ENCODE measurements at regions not wholly inside any gene's neighbourhood (a gene's known extent, or its start where the extent isn't known, plus 50 kb on each side); places are given as distances from the start of the nearest gene placed in this dataset.

DNA sequence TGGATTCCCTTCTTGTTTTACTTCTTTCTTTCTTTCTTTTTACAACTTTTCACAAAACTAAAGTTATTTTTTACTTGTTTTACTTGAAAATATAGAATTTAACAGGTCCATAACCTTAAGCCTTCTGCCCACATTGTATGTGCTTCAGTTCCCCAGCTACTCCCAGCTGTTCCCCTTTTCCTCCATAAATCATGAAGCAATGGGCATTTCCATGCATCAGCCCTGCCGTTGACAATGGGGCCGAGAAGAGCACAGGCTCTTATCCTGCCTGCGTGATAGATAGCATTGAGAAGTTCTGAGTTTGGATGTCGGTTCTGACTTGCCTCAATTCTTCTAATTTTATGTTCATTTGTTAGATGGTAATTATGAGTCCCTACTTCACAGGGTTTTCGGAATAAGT, 583.8 kb downstream of the CDH26 start:
- no peaks in the 10 kb centered on the region for H3K79me2 ChIP-seq (ENCODE audit: control insufficient read depth in 1 of 2, insufficient read depth in 2 of 2, low read length in 2 of 2)
- no peaks in the 10 kb centered on the region for H3K27me3 ChIP-seq (replicated peaks in 1 of 4; ENCODE audit: control insufficient read depth in 3 of 4, extremely low read depth in 1 of 4, insufficient read depth in 3 of 4, low read length in 3 of 4)
- H3K79me1 ChIP-seq (ENCODE audit: low read depth, low read length), result no peaks in the 10 kb centered on the region
- no peak overlapping the region for H2BK5ac ChIP-seq (ENCODE audit: low read depth, low read length)
- TF ChIP-seq KDM1A (IDR thresholded peaks at IDR 0.05; ENCODE audit: borderline replicate concordance, low read length), result no peak
- no peak for TF ChIP-seq GABPA (IDR thresholded peaks at IDR 0.05; ENCODE audit: borderline replicate concordance, insufficient read depth, low read length)
- TF ChIP-seq RBBP5 (IDR thresholded peaks at IDR 0.05; ENCODE audit: borderline replicate concordance, low read depth, low read length), result no peak
- no peak for TF ChIP-seq TAF1 (IDR thresholded peaks at IDR 0.05; ENCODE audit: low read depth, low read length)
- TF ChIP-seq BCL11A (IDR thresholded peaks at IDR 0.05; ENCODE audit: low read depth in 2 of 2, low read length in 2 of 2), result no peak
- TF ChIP-seq, protein P1, sequence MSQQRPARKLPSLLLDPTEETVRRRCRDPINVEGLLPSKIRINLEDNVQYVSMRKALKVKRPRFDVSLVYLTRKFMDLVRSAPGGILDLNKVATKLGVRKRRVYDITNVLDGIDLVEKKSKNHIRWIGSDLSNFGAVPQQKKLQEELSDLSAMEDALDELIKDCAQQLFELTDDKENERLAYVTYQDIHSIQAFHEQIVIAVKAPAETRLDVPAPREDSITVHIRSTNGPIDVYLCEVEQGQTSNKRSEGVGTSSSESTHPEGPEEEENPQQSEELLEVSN (IDR thresholded peaks at IDR 0.05), result no peak
- no peak for TF ChIP-seq CBX5 (IDR thresholded peaks at IDR 0.05; ENCODE audit: low read depth, low read length)
- TF ChIP-seq RNF2 (IDR thresholded peaks at IDR 0.05; ENCODE audit: borderline replicate concordance, low read depth, low read length, missing control alignments, poor library complexity, severe bottlenecking), result no peak
- no peak for TF ChIP-seq TAF7 (optimal IDR thresholded peaks at IDR 0.05; ENCODE audit: borderline replicate concordance, low read depth, low read length)
- no peak overlapping the region for H2AFZ ChIP-seq (ENCODE audit: low read length)
- no peak overlapping the region for H3K14ac ChIP-seq (ENCODE audit: insufficient read length)
- H2BK20ac ChIP-seq (ENCODE audit: low read length), result no peak overlapping the region
- no peaks in the 10 kb centered on the region for H3K36me3 ChIP-seq (ENCODE audit: control insufficient read depth in 2 of 4, insufficient read depth in 4 of 4, low read length in 3 of 4)
- no peak overlapping the region for H3K4ac ChIP-seq (replicated peaks; ENCODE audit: insufficient read length, low read depth, low read length)
- no peaks in the 10 kb centered on the region for H3K4me1 ChIP-seq (replicated peaks in 1 of 4; ENCODE audit: control insufficient read depth in 3 of 4, insufficient read depth in 4 of 4, low read length in 3 of 4)
- H4K8ac ChIP-seq (ENCODE audit: extremely low read depth, insufficient read depth, low read length), result no peak overlapping the region
- WGBS, 2 experiments (ENCODE audit: extremely low coverage in 1 of 2, insufficient coverage in 1 of 2, insufficient read length in 1 of 2, insufficient replicate concordance in 2 of 2, low coverage in 1 of 2, low lambda C conversion rate in 2 of 2, missing lambda C conversion rate in 1 of 2), result 87% methylated on average over 5 of the region's 5 CpGs; no CpG with 5 or more reads in 1 of the 2 experiments
- no peak overlapping the region for H3K27ac ChIP-seq (ENCODE audit: low read depth, low read length)
- H2BK120ac ChIP-seq (replicated peaks; ENCODE audit: low read depth, low read length), result no peak overlapping the region
- ChIA-PET CTCF (ENCODE audit: partially characterized antibody) (no interaction called here), POLR2A (ENCODE audit: partially characterized antibody) (no interaction called here)
- H3K56ac ChIP-seq (replicated peaks; ENCODE audit: insufficient read length, low read depth, low read length), result no peak overlapping the region
- no peak for FAIRE-seq
- no peaks in the 10 kb centered on the region for H4K20me1 ChIP-seq (replicated peaks in 1 of 2; ENCODE audit: control insufficient read depth in 1 of 2, insufficient read depth in 2 of 2, low read length in 2 of 2)
- no peaks in the 10 kb centered on the region for H3K9me3 ChIP-seq (ENCODE audit: insufficient read depth in 2 of 2, low read depth in 1 of 2, low read length in 1 of 2)
- no peak overlapping the region for H3K23ac ChIP-seq (ENCODE audit: insufficient read length)
- no peak overlapping the region for H3K18ac ChIP-seq (ENCODE audit: extremely low read depth, low read length)
- no peak overlapping the region for H2AK5ac ChIP-seq (ENCODE audit: low read depth, low read length)
- no peak overlapping the region for H2BK15ac ChIP-seq (ENCODE audit: low read length)
- H4K91ac ChIP-seq (replicated peaks; ENCODE audit: insufficient read length, low read length), result no peak overlapping the region
- H3K4me2 ChIP-seq (ENCODE audit: insufficient read depth in 1 of 2, low read depth in 2 of 2, low read length in 2 of 2), result no peak overlapping the region
- H3K23me2 ChIP-seq (ENCODE audit: low read depth, low read length), result no peaks in the 10 kb centered on the region
- no peak for DNase-seq (ENCODE audit: low read depth in 1 of 2, low spot score in 2 of 2)
- H4K5ac ChIP-seq (ENCODE audit: insufficient read length, low read depth, low read length), result no peak overlapping the region
- no peak overlapping the region for H3K9ac ChIP-seq (replicated peaks in 1 of 4; ENCODE audit: extremely low read depth in 1 of 4, low read depth in 3 of 4, low read length in 3 of 4)
- no peak overlapping the region for H2BK12ac ChIP-seq (ENCODE audit: low read depth, low read length)
- no peak overlapping the region for H3K4me3 ChIP-seq (ENCODE audit: extremely low read depth in 1 of 4, insufficient read depth in 2 of 4, low read depth in 3 of 4, low read length in 4 of 4)

Measured in H1 (cell line).